ENCODE measurements at regions not wholly inside any gene's neighbourhood (a gene's known extent, or its start where the extent isn't known, plus 50 kb on each side); places are given as distances from the start of the nearest gene placed in this dataset.

DNA sequence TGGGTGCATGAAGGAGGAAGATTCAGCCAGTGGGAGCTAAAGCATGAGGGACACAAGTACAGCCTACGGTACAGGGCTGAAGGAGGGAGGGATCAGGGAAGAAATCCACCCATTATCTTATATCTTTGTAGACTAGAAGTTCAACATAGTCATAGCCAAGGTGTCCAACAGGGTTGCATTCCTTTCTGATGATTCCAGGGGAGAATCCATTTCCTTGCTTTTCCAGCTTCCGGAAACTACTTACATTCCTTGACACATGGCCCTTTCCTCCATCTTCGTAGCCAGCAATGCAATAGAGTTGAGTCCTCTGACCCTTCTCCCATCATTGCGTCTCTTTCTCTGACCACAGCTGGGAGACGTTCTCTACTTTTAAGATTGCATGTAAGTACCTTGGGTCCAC is 471.0 kb upstream of the SEMA6D start:
- H3K9ac ChIP-seq (ENCODE audit: low read depth, low read length) = no peak overlapping the region
- H3K4me3 ChIP-seq (ENCODE audit: low read length) = no peak overlapping the region
- no peaks in the 10 kb centered on the region for H3K27me3 ChIP-seq (ENCODE audit: insufficient read depth, low read length)
- no peaks in the 10 kb centered on the region for H3K9me3 ChIP-seq (ENCODE audit: insufficient read depth, low read depth, low read length)
- no peak overlapping the region for H3K27ac ChIP-seq (ENCODE audit: low read length)
- H3K36me3 ChIP-seq (ENCODE audit: insufficient read depth, low read depth, low read length) = no peaks in the 10 kb centered on the region
- H3K4me1 ChIP-seq (ENCODE audit: insufficient read depth, low read length) = peaks cover 10% of the 10 kb centered on the region; the same call in 1 of the 2 replicates

DNA sequence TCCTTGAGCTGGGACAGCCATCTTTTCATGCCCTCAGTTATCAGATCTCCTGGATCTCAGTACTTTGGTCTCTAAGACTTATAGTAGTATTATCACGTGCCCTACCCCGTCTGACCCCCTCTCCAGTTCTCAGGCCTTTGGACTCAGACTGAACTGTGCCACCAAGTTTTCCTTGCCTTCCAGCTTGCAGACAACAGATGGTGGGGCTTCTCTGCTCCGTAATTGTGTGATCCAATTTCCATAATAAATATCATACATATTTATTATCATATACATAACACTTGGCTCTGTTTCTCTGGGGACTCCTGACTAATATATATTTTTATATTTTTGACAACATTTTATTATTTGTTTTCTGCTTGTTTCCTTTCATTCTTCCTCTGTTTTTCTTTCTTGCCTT is 458.8 kb upstream of the SEMA6D start:
- Histone ChIP-seq H3K4me3 (ENCODE audit: low read length) (no peak overlapping the region), H3K9me3 (ENCODE audit: insufficient read depth, low read depth, low read length) (peaks cover 7% of the 10 kb centered on the region), H3K9ac (ENCODE audit: low read depth, low read length) (no peak overlapping the region), H3K4me1 (ENCODE audit: insufficient read depth, low read length) (no peaks in the 10 kb centered on the region), H3K36me3 (ENCODE audit: insufficient read depth, low read depth, low read length) (no peaks in the 10 kb centered on the region), H3K27ac (ENCODE audit: low read length) (no peak overlapping the region), H3K27me3 (ENCODE audit: insufficient read depth, low read length) (no peaks in the 10 kb centered on the region)

- H3K36me3 ChIP-seq (ENCODE audit: insufficient read depth, low read depth, low read length) = no peaks in the 10 kb centered on the region
Observed at GRCh38 chr15:47265686-47266085, 451.6 kb upstream of the SEMA6D start.

GRCh38 chr15:47266566-47266965 is 450.7 kb upstream of the SEMA6D start:
- H3K27ac ChIP-seq (ENCODE audit: low read length) = no peak overlapping the region
- no peaks in the 10 kb centered on the region for H3K4me1 ChIP-seq (ENCODE audit: insufficient read depth, low read length)
- H3K36me3 ChIP-seq (ENCODE audit: insufficient read depth, low read depth, low read length) = no peaks in the 10 kb centered on the region
- H3K9ac ChIP-seq (ENCODE audit: low read depth, low read length) = no peak overlapping the region
- H3K27me3 ChIP-seq (ENCODE audit: insufficient read depth, low read length) = no peaks in the 10 kb centered on the region
- no peaks in the 10 kb centered on the region; the same call in 1 of the 2 replicates for H3K9me3 ChIP-seq (ENCODE audit: insufficient read depth, low read depth, low read length)
- H3K4me3 ChIP-seq (ENCODE audit: low read length) = no peak overlapping the region

More at GRCh38 chr15:47265686-47266085, 451.6 kb upstream of the SEMA6D start:
- H3K4me3 ChIP-seq (ENCODE audit: low read length) = no peak overlapping the region
- no peak overlapping the region for H3K9ac ChIP-seq (ENCODE audit: low read depth, low read length)
- no peaks in the 10 kb centered on the region; the same call in 1 of the 2 replicates for H3K9me3 ChIP-seq (ENCODE audit: insufficient read depth, low read depth, low read length)
- no peak overlapping the region for H3K27ac ChIP-seq (ENCODE audit: low read length)
- H3K4me1 ChIP-seq (ENCODE audit: insufficient read depth, low read length) = no peaks in the 10 kb centered on the region
- no peaks in the 10 kb centered on the region for H3K27me3 ChIP-seq (ENCODE audit: insufficient read depth, low read length)

GRCh38 chr15:47273864-47274263 is 443.4 kb upstream of the SEMA6D start:
- Histone ChIP-seq H3K4me1 (ENCODE audit: insufficient read depth, low read length) (peaks cover 20% of the 10 kb centered on the region; the same call in 1 of the 2 replicates), H3K9ac (ENCODE audit: low read depth, low read length) (no peak overlapping the region), H3K36me3 (ENCODE audit: insufficient read depth, low read depth, low read length) (no peaks in the 10 kb centered on the region), H3K9me3 (ENCODE audit: insufficient read depth, low read depth, low read length) (peaks cover 14% of the 10 kb centered on the region), H3K27ac (ENCODE audit: low read length) (no peak overlapping the region), H3K27me3 (ENCODE audit: insufficient read depth, low read length) (no peaks in the 10 kb centered on the region), H3K4me3 (ENCODE audit: low read length) (no peak overlapping the region)

DNA sequence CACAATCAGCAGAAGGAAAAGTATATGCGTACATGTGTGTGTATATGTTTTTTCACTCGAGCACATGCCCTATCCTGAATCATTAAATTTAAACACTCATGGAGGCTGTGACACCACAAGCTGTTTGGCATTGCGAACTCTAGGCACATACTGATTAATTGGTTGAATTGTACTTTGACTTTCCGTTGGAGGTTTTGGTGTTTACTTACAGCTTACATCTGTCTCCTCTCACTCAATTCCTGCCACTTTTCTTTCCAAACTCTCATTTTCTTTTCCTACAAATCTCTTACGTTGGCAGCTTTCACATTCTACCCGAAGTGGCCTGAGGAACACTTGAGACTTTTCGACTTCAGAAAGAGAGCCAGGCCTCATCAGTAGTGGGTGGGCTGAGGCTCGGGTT is 434.1 kb upstream of the SEMA6D start:
- no peaks in the 10 kb centered on the region for H3K4me1 ChIP-seq (ENCODE audit: insufficient read depth, low read length)
- no peaks in the 10 kb centered on the region for H3K9me3 ChIP-seq (ENCODE audit: insufficient read depth, low read depth, low read length)
- no peak overlapping the region for H3K27ac ChIP-seq (ENCODE audit: low read length)
- H3K4me3 ChIP-seq (ENCODE audit: low read length) = no peak overlapping the region
- H3K27me3 ChIP-seq (ENCODE audit: insufficient read depth, low read length) = no peaks in the 10 kb centered on the region
- H3K36me3 ChIP-seq (ENCODE audit: insufficient read depth, low read depth, low read length) = no peaks in the 10 kb centered on the region
- H3K9ac ChIP-seq (ENCODE audit: low read depth, low read length) = no peak overlapping the region

DNA sequence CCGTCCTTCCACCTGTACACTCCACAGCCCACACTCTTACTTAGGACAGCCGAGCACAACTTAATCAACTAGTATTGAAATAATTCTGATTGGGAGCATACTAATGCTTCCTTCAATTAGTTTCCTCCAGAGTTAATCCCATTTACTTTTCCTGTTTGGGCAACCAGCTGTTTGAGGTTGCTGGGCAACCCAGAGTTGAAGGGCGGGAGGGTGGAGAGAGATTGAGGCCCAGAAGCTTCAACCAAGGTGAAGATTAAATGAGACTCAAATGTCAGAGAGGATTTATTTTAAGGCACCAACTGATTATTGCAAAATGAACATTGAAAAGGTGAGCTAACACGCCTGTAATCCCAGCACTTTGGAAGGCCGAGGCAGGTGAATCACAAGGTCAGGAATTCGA is 428.5 kb upstream of the SEMA6D start:
- H3K9me3 ChIP-seq (ENCODE audit: insufficient read depth, low read depth, low read length) = no peaks in the 10 kb centered on the region

GRCh38 chr15:47289656-47290055 is 427.6 kb upstream of the SEMA6D start:
- H3K4me1 ChIP-seq (ENCODE audit: insufficient read depth, low read length) = no peaks in the 10 kb centered on the region; the same call in 1 of the 2 replicates

More for the DNA sequence above, 428.5 kb upstream of the SEMA6D start:
- H3K27me3 ChIP-seq (ENCODE audit: insufficient read depth, low read length) = no peaks in the 10 kb centered on the region
- H3K27ac ChIP-seq (ENCODE audit: low read length) = no peak overlapping the region
- no peaks in the 10 kb centered on the region for H3K36me3 ChIP-seq (ENCODE audit: insufficient read depth, low read depth, low read length)
- H3K4me3 ChIP-seq (ENCODE audit: low read length) = no peak overlapping the region
- H3K9ac ChIP-seq (ENCODE audit: low read depth, low read length) = no peak overlapping the region
- H3K4me1 ChIP-seq (ENCODE audit: insufficient read depth, low read length) = no peaks in the 10 kb centered on the region

GRCh38 chr15:47291767-47292166 is 425.5 kb upstream of the SEMA6D start:
- Histone ChIP-seq H3K9ac (ENCODE audit: low read depth, low read length) (no peak overlapping the region), H3K9me3 (ENCODE audit: insufficient read depth, low read depth, low read length) (no peaks in the 10 kb centered on the region), H3K4me1 (ENCODE audit: insufficient read depth, low read length) (no peaks in the 10 kb centered on the region; the same call in 1 of the 2 replicates), H3K27ac (ENCODE audit: low read length) (no peak overlapping the region), H3K27me3 (ENCODE audit: insufficient read depth, low read length) (no peaks in the 10 kb centered on the region), H3K36me3 (ENCODE audit: insufficient read depth, low read depth, low read length) (no peaks in the 10 kb centered on the region), H3K4me3 (ENCODE audit: low read length) (no peak overlapping the region)

More at GRCh38 chr15:47289656-47290055, 427.6 kb upstream of the SEMA6D start:
- Histone ChIP-seq H3K27ac (ENCODE audit: low read length) (no peak overlapping the region), H3K9ac (ENCODE audit: low read depth, low read length) (no peak overlapping the region), H3K36me3 (ENCODE audit: insufficient read depth, low read depth, low read length) (no peaks in the 10 kb centered on the region), H3K27me3 (ENCODE audit: insufficient read depth, low read length) (no peaks in the 10 kb centered on the region), H3K9me3 (ENCODE audit: insufficient read depth, low read depth, low read length) (no peaks in the 10 kb centered on the region), H3K4me3 (ENCODE audit: low read length) (no peak overlapping the region)

GRCh38 chr15:47292638-47293190 is 424.6 kb upstream of the SEMA6D start:
- no peak overlapping the region for H3K27ac ChIP-seq (ENCODE audit: low read length)
- no peaks in the 10 kb centered on the region for H3K27me3 ChIP-seq (ENCODE audit: insufficient read depth, low read length)
- H3K9me3 ChIP-seq (ENCODE audit: insufficient read depth, low read depth, low read length) = no peaks in the 10 kb centered on the region
- H3K4me3 ChIP-seq (ENCODE audit: low read length) = no peak overlapping the region
- no peak overlapping the region for H3K9ac ChIP-seq (ENCODE audit: low read depth, low read length)
- H3K36me3 ChIP-seq (ENCODE audit: insufficient read depth, low read depth, low read length) = no peaks in the 10 kb centered on the region
- no peaks in the 10 kb centered on the region; the same call in 1 of the 2 replicates for H3K4me1 ChIP-seq (ENCODE audit: insufficient read depth, low read length)

- H3K4me1 ChIP-seq (ENCODE audit: insufficient read depth, low read length) = no peaks in the 10 kb centered on the region; the same call in 1 of the 2 replicates
- H3K27me3 ChIP-seq (ENCODE audit: insufficient read depth, low read length) = no peaks in the 10 kb centered on the region
- no peak overlapping the region for H3K27ac ChIP-seq (ENCODE audit: low read length)
- no peaks in the 10 kb centered on the region for H3K9me3 ChIP-seq (ENCODE audit: insufficient read depth, low read depth, low read length)
- no peaks in the 10 kb centered on the region for H3K36me3 ChIP-seq (ENCODE audit: insufficient read depth, low read depth, low read length)
- no peak overlapping the region for H3K4me3 ChIP-seq (ENCODE audit: low read length)
- no peak overlapping the region for H3K9ac ChIP-seq (ENCODE audit: low read depth, low read length)
Observed at GRCh38 chr15:47293466-47294162, 423.7 kb upstream of the SEMA6D start.

GRCh38 chr15:47294765-47295259 is 422.5 kb upstream of the SEMA6D start:
- H3K36me3 ChIP-seq (ENCODE audit: insufficient read depth, low read depth, low read length) = no peaks in the 10 kb centered on the region
- H3K9ac ChIP-seq (ENCODE audit: low read depth, low read length) = no peak overlapping the region
- no peaks in the 10 kb centered on the region for H3K9me3 ChIP-seq (ENCODE audit: insufficient read depth, low read depth, low read length)
- H3K27ac ChIP-seq (ENCODE audit: low read length) = no peak overlapping the region
- no peaks in the 10 kb centered on the region for H3K27me3 ChIP-seq (ENCODE audit: insufficient read depth, low read length)
- no peak overlapping the region for H3K4me3 ChIP-seq (ENCODE audit: low read length)
- H3K4me1 ChIP-seq (ENCODE audit: insufficient read depth, low read length) = no peaks in the 10 kb centered on the region; the same call in 1 of the 2 replicates

Data from iPS-20b (cell line).